NK-92 treated with Interleukin-12 subunit alpha and Interleukin-12 subunit beta, amount 100 ng/mL, for 24 hours (cell line): ENCODE measurements at regions not wholly inside any gene's neighbourhood (a gene's known extent, or its start where the extent isn't known, plus 50 kb on each side); places are given as distances from the start of the nearest gene placed in this dataset.

Experiments used
- DNase-seq: peaks from one replicate; lab custom pipeline; 2025; lab: John Stamatoyannopoulos, UW

DNA sequence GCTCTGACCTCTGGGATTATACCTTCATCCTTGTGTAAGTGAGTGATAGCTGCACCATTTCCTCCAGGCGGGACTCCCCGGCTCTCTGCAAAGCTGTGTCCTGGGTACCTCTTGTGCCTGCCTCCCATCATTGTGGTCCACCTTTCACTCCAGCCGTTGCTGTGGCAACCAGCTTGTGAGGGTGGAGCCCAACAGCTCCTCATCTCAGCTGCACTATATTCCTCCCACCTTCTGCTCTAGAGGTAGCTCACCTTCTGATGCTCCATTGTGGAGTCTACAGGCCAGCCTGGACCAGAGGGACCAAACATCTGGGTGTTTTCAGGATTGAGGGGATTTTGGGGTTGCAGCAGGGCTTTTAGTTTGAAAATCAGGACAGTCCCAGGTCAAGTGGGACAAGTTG is 708.2 kb downstream of the UQCRFS1 start:
- no peak for DNase-seq

DNA sequence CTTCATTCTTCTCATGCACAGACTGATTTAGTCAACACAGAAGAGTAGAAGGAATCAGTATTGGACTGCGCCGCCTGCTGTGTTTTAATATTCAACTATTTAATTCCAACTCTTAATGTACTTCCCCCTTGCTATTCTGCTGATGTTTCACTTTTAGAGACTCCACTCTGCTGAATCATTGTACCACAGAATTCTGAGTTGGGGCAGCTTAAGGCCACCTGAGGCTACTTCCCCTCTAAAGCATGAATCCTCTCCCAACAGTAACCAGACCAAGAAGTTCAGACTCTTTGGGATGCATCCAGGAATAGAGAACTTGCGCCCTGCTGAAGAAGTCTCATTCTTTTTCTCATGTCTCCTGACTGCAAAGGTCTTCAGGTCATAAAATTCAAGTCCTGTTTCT is 708.8 kb downstream of the UQCRFS1 start:
- no peak for DNase-seq

- no peak for DNase-seq
These were observed 709.8 kb downstream of the UQCRFS1 start for GRCh38 chr19:28502879-28503734.

GRCh38 chr19:28501976-28502375 is 711.0 kb downstream of the UQCRFS1 start:
- no peak for DNase-seq

DNA sequence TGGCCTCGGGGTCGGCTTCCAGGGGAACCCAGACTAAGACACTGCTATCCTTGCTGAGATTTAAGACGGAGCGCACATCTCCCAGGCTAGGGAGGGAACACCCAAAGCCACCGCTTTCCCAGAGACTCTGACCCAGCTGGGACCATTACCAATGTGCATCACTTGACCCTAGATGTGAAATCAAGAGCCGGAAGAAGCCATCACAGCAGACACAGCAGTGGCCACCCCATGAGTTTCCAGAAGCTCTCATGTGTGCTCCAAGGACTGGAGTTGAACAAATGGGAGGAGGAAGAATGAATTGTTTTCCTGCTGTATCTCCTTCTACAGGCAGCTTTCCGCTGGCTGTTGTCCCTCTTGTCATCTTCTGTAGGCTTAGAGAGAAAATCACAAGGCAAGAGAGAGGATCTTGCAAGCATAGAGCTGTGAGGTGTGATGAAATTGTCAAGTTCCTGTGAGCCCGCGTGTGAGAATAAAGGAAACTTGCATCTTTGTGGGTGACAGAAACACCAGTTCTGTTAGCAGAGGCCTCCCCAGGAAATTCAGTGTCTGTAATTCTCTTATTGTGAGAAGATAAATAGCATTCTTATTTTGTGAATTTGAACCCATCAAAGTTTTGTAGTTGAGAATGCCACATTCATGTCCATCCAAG is 711.8 kb downstream of the UQCRFS1 start:
- peak; percentile 34 for DNase-seq

GRCh38 chr19:28500296-28500695 is 712.7 kb downstream of the UQCRFS1 start:
- DNase-seq, result no peak

- no peak for DNase-seq
These were observed 714.5 kb downstream of the UQCRFS1 start for GRCh38 chr19:28498404-28498976.

GRCh38 chr19:28497887-28498286 is 715.1 kb downstream of the UQCRFS1 start:
- DNase-seq, result no peak

- DNase-seq, result no peak
These were observed 715.8 kb downstream of the UQCRFS1 start for GRCh38 chr19:28497137-28497536.

DNA sequence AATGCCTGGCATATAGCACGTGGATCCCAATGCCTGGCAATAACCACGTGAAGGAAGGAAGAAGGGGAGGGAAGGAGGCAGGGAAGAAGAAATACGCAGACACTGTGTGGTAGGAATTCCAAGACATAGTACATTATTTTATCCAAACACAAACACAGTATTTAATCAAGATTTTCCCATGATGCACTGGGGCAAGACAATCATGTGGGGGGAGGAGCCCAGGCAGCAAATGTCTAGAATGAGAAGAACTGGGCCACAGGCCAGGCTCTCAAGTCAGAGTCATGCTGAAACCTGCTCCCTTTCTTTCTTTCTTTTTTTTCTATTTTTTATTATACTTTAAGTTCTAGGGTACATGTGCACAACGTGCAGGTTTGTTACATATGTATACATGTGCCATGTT is 717.9 kb downstream of the UQCRFS1 start:
- no peak for DNase-seq

DNA sequence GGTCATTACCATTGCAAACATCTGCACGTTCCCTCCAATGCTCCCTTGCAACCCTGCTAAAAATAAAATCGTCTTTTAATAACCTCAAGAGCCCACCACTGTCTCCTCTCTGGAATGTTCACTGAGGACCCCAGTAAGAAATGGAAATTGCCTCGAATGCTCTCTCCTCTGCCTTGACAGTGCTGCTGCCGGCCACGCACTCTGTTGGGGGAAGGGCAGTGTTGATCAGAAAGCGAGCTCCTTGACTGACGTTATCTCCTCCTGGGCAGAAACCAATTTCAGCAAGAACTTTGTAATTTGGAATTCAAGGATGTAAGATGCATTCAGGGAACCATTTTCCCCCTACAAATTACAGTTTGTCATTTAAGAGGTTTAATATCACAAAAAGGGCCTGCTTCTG is 718.5 kb downstream of the UQCRFS1 start:
- DNase-seq, result no peak

GRCh38 chr19:28493884-28494283 is 719.1 kb downstream of the UQCRFS1 start:
- DNase-seq, result no peak

- DNase-seq, result no peak
These were observed 720.3 kb downstream of the UQCRFS1 start for GRCh38 chr19:28492621-28493020.

- no peak for DNase-seq
These were observed 720.8 kb downstream of the UQCRFS1 start for GRCh38 chr19:28492201-28492600.

DNA sequence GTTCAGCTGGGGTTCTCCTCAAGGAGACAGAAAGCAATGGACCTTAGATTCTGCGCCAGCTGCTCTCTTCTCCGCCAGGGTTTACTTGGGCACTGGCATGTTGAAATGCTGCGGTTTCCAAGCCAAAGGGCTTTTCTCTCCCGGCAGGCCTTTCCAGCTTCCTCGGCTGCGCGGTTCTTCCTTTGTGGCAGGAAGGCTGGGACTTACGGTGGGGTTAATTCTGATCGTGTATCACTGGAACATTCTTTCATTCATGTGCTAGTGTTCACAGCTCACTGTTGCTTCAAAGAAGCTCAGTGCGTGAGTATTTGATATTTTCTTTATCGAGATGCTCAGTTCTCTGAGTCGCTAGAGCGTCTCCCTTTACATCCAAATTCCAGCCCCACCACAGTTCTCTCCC is 723.2 kb downstream of the UQCRFS1 start:
- no peak for DNase-seq

DNA sequence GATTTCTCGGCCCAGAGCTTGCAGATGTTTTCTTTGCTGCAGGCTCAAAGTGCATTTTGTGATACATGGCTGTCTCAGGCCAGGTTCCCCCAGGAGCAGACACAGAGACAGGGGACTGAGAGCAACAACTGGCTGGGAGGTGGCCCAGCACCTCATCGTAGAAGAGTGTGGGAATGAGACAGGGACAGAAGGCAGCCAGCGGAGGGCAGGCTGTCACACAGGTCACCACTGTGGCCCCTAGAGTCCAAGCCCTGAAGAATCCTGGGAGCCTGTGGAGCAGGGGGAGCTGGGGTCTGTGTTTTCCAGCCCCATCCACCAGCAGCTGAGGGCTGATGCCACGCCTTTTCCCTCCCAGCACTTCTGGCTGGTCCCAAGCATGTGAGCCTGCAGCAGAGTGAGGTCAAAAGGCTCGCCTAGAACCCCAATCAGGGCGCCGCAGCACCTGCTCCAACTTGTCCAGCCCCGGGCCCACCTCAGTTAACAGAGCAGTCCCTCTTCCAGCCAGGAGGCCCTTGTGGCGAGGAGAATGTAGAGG is 723.8 kb downstream of the UQCRFS1 start:
- DNase-seq, result no peak

- DNase-seq, result no peak
These were observed 725.0 kb downstream of the UQCRFS1 start for GRCh38 chr19:28487999-28488398.

- no peak for DNase-seq
These were observed 726.0 kb downstream of the UQCRFS1 start for GRCh38 chr19:28486926-28487325.

DNA sequence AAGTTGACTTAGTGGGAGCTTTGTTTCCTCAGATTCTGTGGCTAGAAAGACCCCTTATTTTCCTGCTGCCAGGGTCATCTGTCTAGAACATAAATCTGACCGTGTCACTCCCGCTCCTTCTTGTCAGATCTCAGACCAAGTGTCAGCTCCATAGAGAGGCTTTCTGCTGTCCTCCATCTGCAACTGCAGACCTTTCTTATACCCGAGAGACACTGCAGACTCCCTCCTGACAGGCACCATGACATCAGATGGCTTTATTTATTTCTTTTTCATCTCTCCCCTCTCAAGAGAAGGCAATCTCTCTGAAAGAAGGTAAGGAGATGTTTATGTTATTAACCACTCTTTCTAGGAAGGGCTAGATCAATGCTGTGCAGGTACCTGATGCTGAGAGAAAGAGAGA is 726.5 kb downstream of the UQCRFS1 start:
- DNase-seq, result no peak

DNA sequence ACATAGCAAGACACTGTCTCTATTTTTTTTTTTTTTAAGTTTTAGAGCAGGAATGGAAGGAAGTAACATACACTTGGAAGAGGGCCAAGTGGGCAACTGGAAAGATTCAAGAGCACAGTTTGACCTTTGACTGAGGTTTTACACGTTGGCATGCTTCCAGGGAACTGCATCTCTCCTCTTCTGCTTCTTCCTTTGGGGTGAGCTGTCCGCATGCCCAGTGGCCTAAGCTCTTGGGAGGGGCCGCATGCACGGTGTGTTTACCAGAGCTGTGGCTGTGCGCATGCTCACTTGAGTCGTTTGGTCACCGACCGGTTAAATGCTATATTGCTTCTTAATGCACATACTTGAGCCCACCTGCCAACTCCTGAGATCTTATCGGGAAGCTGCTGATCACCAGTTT is 727.7 kb downstream of the UQCRFS1 start:
- DNase-seq, result no peak

DNA sequence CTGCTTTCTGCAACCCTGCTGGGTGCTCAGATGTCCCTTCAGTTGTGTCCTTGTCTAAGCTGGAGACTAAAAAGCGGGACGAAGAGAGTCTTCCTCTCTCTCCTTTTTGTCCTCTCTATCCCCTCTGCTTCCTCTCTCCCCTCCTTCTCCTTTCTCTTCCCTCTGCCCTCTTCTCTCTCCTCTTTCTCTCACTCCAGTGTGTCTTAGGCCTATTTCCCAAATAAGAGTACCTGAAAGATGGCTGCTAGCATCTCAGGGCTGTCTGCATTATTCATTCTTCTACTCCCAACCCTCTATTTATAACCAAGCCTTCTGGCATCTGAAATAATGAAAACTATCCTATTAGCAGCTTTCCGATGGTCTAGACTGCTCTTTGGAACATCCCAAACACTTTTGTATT is 729.8 kb downstream of the UQCRFS1 start:
- no peak for DNase-seq

GRCh38 chr19:28482221-28482620 is 730.7 kb downstream of the UQCRFS1 start:
- DNase-seq, result no peak

- DNase-seq, result no peak
These were observed 731.3 kb downstream of the UQCRFS1 start for GRCh38 chr19:28481674-28482073.
